ENCODE measurements at regions not wholly inside any gene's neighbourhood (a gene's known extent, or its start where the extent isn't known, plus 50 kb on each side); places are given as distances from the start of the nearest gene placed in this dataset.
A peak's percentile ranks its signal among the peaks of the same experiment; 100 is the strongest.

- no peak for DNase-seq
- Histone ChIP-seq H3K4me1 (peaks cover 19% of the 10 kb centered on the region), H3K27me3 (no peaks in the 10 kb centered on the region), H3K36me3 (no peaks in the 10 kb centered on the region), H3K9me3 (replicated peaks) (no peaks in the 10 kb centered on the region), H3K27ac (no peak overlapping the region), H3K4me3 (no peak overlapping the region)
Measured at GRCh38 chr6:44034931-44035345, 92.3 kb downstream of the MRPL14 start.

- DNase-seq = peak; percentile 43 to 58
- H3K27me3 ChIP-seq = no peaks in the 10 kb centered on the region
- no peaks in the 10 kb centered on the region for H3K36me3 ChIP-seq
- no peak overlapping the region for H3K27ac ChIP-seq
- no peak overlapping the region for H3K4me3 ChIP-seq
- no peaks in the 10 kb centered on the region for H3K9me3 ChIP-seq (replicated peaks)
- H3K4me1 ChIP-seq = peaks cover 19% of the 10 kb centered on the region
Measured at GRCh38 chr6:44034391-44034861, 92.8 kb downstream of the MRPL14 start.

- no peak for DNase-seq
- Histone ChIP-seq H3K9me3 (replicated peaks) (no peaks in the 10 kb centered on the region), H3K27me3 (no peaks in the 10 kb centered on the region), H3K36me3 (no peaks in the 10 kb centered on the region), H3K4me3 (no peak overlapping the region), H3K27ac (no peak overlapping the region), H3K4me1 (peaks cover 28% of the 10 kb centered on the region)
Measured at GRCh38 chr6:44030812-44031454, 96.3 kb downstream of the MRPL14 start.

GRCh38 chr6:44029444-44030185 lies 97.6 kb downstream of the MRPL14 start:
- DNase-seq = no peak
- H3K27me3 ChIP-seq = no peaks in the 10 kb centered on the region
- H3K27ac ChIP-seq = no peak overlapping the region

GRCh38 chr6:44028789-44029310 lies 98.4 kb downstream of the MRPL14 start:
- Histone ChIP-seq H3K9me3 (replicated peaks) (no peaks in the 10 kb centered on the region), H3K36me3 (no peaks in the 10 kb centered on the region), H3K27ac (no peak overlapping the region), H3K4me3 (no peak overlapping the region), H3K27me3 (no peaks in the 10 kb centered on the region), H3K4me1 (peaks cover 9% of the 10 kb centered on the region)
- peak; percentile 43 to 74 for DNase-seq

More at GRCh38 chr6:44029444-44030185, 97.6 kb downstream of the MRPL14 start:
- Histone ChIP-seq H3K4me3 (no peak overlapping the region), H3K9me3 (replicated peaks) (no peaks in the 10 kb centered on the region), H3K4me1 (peaks cover 17% of the 10 kb centered on the region), H3K36me3 (no peaks in the 10 kb centered on the region)

GRCh38 chr6:44025226-44025625 lies 102.0 kb downstream of the MRPL14 start:
- Histone ChIP-seq H3K9me3 (replicated peaks) (no peaks in the 10 kb centered on the region), H3K4me3 (no peak overlapping the region), H3K36me3 (no peaks in the 10 kb centered on the region), H3K27ac (no peak overlapping the region), H3K4me1 (peaks cover 9% of the 10 kb centered on the region), H3K27me3 (no peaks in the 10 kb centered on the region)
- no peak for DNase-seq

GRCh38 chr6:44024574-44025219 lies 102.6 kb downstream of the MRPL14 start:
- Histone ChIP-seq H3K4me1 (peaks cover 9% of the 10 kb centered on the region), H3K27me3 (no peaks in the 10 kb centered on the region)

GRCh38 chr6:44023586-44024454 lies 103.4 kb downstream of the MRPL14 start:
- no peak for DNase-seq
- no peak overlapping the region for H3K27ac ChIP-seq
- H3K4me3 ChIP-seq = no peak overlapping the region
- no peaks in the 10 kb centered on the region for H3K9me3 ChIP-seq (replicated peaks)
- H3K4me1 ChIP-seq = peaks cover 6% of the 10 kb centered on the region
- H3K36me3 ChIP-seq = no peaks in the 10 kb centered on the region
- H3K27me3 ChIP-seq = no peaks in the 10 kb centered on the region

More at GRCh38 chr6:44024574-44025219, 102.6 kb downstream of the MRPL14 start:
- DNase-seq = no peak
- H3K4me3 ChIP-seq = no peak overlapping the region
- H3K36me3 ChIP-seq = no peaks in the 10 kb centered on the region
- H3K9me3 ChIP-seq (replicated peaks) = no peaks in the 10 kb centered on the region
- no peak overlapping the region for H3K27ac ChIP-seq

- Histone ChIP-seq H3K4me3 (no peak overlapping the region), H3K36me3 (no peaks in the 10 kb centered on the region), H3K9me3 (replicated peaks) (no peaks in the 10 kb centered on the region), H3K27me3 (no peaks in the 10 kb centered on the region), H3K27ac (no peak overlapping the region), H3K4me1 (no peaks in the 10 kb centered on the region)
- DNase-seq = no peak
Measured at GRCh38 chr6:44022671-44023352, 104.4 kb downstream of the MRPL14 start.

- no peaks in the 10 kb centered on the region for H3K9me3 ChIP-seq (replicated peaks)
Measured at GRCh38 chr6:44022296-44022661, 105.0 kb downstream of the MRPL14 start.

GRCh38 chr6:44021589-44022295 lies 105.5 kb downstream of the MRPL14 start:
- Histone ChIP-seq H3K27ac (no peak overlapping the region), H3K4me1 (no peaks in the 10 kb centered on the region)

More at GRCh38 chr6:44022296-44022661, 105.0 kb downstream of the MRPL14 start:
- Histone ChIP-seq H3K27ac (no peak overlapping the region), H3K4me3 (no peak overlapping the region), H3K36me3 (no peaks in the 10 kb centered on the region), H3K4me1 (no peaks in the 10 kb centered on the region), H3K27me3 (no peaks in the 10 kb centered on the region)
- DNase-seq = no peak

GRCh38 chr6:44020664-44021425 lies 106.4 kb downstream of the MRPL14 start:
- no peaks in the 10 kb centered on the region for H3K36me3 ChIP-seq
- no peaks in the 10 kb centered on the region for H3K4me1 ChIP-seq
- no peaks in the 10 kb centered on the region for H3K27me3 ChIP-seq
- no peak overlapping the region for H3K27ac ChIP-seq
- DNase-seq = no peak
- H3K4me3 ChIP-seq = no peak overlapping the region
- H3K9me3 ChIP-seq (replicated peaks) = no peaks in the 10 kb centered on the region

More at GRCh38 chr6:44021589-44022295, 105.5 kb downstream of the MRPL14 start:
- DNase-seq = no peak
- Histone ChIP-seq H3K27me3 (no peaks in the 10 kb centered on the region), H3K4me3 (no peak overlapping the region), H3K9me3 (replicated peaks) (no peaks in the 10 kb centered on the region), H3K36me3 (no peaks in the 10 kb centered on the region)

GRCh38 chr6:44020148-44020547 lies 107.1 kb downstream of the MRPL14 start:
- H3K27me3 ChIP-seq = no peaks in the 10 kb centered on the region
- no peak overlapping the region for H3K27ac ChIP-seq

More at GRCh38 chr6:44020148-44020547, 107.1 kb downstream of the MRPL14 start:
- DNase-seq = no peak
- Histone ChIP-seq H3K4me3 (no peak overlapping the region), H3K4me1 (no peaks in the 10 kb centered on the region), H3K9me3 (replicated peaks) (no peaks in the 10 kb centered on the region), H3K36me3 (no peaks in the 10 kb centered on the region)
